C4-2B (cell line): ENCODE measurements at regions not wholly inside any gene's neighbourhood (a gene's known extent, or its start where the extent isn't known, plus 50 kb on each side); places are given as distances from the start of the nearest gene placed in this dataset.
"Not testable (repeated sequence)": the region's sequence is repeated elsewhere in the genome, so short reads cannot be mapped to it uniquely, and the experiment has no call there.

Experiments
- H3K27ac ChIP-seq: fragments of 450-650 bp; 2 replicates; pipeline ENCODE4 v1.5.1; 2017
- ZFX ChIP-seq: fragments of 450-650 bp; IDR thresholded peaks from 2 replicates; pipeline ENCODE4 v1.6.1; 2017
- TF ChIP-seq, protein P1 (sequence below): fragments of 450-650 bp; conservative IDR thresholded peaks from 2 replicates; pipeline ENCODE4 v1.5.1; 2017; ENCODE audit warnings: mild to moderate bottlenecking

DNA sequence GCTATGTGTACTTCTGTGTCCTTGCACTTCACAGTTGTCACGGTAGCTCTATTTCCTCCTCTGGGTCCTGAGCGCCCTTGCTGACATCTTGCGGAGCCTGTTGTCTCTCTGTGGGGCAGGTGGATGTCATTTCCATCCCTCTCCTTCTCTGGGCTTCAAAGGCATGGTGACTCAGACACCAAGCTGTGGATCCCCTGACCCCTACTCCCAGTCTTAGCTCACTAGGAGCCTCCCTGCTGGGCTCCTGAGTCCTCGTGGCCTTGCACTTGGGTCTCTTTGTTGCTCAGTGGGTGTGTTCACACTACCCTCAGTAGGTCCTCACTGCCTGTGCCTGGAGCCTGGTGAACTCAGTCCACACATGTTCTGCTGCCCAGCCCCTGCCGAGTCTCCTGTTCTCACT is 100.3 kb upstream of the PAX2 start:
- H3K27ac ChIP-seq = no peak overlapping the region

DNA sequence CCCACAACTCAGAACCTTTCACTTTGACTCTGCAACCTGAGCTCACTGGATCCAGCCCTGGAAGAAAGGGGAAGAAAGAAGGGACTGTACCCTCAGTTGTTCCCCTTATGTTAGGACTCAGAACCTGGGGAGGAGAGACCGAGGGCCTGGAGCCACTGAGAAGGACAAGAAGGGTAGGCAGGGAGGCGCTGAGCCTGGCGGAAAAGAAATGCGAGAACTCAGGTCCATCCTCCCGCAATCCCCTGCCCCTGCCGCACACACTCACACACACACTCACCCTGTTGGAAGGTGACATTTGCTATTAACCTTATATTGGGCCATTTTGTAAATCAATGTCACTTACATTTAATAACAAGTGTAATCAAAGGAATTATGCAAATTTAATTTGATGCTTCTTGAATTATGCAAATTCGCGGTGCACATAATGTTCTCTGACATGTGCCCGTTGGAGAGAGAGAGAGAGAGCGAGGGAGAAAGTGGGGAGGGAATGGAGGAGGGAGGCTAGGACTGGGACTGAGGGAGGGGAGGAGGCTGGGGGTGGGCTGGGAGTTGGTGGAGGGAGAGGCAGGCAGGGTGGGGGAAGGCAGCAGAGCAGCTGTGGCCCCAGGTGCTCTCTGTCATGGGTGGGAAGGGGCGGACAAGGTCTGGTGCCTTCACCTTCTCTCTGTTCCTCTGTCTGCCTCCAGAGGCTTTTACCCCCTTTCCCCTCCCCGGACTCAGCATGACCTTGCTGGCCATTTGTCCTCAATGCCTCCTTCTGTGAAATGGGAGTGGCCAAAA is 99.6 kb upstream of the PAX2 start:
- TF ChIP-seq, protein P1, sequence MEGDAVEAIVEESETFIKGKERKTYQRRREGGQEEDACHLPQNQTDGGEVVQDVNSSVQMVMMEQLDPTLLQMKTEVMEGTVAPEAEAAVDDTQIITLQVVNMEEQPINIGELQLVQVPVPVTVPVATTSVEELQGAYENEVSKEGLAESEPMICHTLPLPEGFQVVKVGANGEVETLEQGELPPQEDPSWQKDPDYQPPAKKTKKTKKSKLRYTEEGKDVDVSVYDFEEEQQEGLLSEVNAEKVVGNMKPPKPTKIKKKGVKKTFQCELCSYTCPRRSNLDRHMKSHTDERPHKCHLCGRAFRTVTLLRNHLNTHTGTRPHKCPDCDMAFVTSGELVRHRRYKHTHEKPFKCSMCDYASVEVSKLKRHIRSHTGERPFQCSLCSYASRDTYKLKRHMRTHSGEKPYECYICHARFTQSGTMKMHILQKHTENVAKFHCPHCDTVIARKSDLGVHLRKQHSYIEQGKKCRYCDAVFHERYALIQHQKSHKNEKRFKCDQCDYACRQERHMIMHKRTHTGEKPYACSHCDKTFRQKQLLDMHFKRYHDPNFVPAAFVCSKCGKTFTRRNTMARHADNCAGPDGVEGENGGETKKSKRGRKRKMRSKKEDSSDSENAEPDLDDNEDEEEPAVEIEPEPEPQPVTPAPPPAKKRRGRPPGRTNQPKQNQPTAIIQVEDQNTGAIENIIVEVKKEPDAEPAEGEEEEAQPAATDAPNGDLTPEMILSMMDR = no peak
- no peak for TF ChIP-seq ZFX

More for the DNA sequence above, 100.3 kb upstream of the PAX2 start:
- TF ChIP-seq ZFX = no peak
- TF ChIP-seq, protein P1 = no peak

DNA sequence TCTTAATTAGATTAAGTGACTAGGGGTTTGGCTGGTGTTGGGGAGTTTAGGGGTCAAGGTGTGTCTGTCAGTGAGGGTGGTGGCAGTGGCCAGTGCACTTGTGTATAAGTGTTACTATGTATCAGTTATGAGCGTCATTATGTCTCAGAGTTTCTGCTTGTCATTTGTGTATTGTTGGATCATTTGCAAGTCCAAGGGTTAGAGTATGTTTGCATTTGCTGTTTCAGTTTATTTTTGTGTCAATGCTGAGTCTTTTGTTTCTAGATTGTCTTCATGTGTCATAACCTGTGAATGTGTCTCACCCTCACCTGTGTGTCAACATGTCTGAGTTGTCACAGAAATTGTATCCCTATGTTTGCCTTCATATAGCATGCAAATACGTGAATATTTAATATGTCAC is 97.5 kb upstream of the PAX2 start:
- no peak for TF ChIP-seq ZFX
- TF ChIP-seq, protein P1 = no peak
- H3K27ac ChIP-seq = no peak overlapping the region

More for the DNA sequence above, 99.6 kb upstream of the PAX2 start:
- H3K27ac ChIP-seq = no peak overlapping the region

DNA sequence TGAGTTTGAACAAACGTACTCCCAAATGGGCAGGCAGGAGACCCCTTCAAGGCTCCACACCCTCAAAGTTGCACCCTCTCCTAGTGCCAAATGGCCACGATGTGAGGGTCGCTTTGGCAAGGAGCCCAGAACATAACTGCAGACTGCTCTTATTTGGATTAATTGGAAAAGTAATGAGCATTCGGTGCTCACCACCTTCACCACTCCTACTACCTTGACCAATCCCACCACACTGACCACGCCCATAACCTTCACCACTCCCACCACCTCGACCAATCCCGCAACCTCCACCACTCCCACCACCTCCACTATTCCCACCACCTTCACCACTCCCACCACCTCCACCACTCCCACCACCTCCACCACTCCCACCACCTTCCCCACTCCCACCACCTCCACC is 94.7 kb upstream of the PAX2 start:
- no peak overlapping the region for H3K27ac ChIP-seq
- TF ChIP-seq ZFX = no peak
- TF ChIP-seq, protein P1 = no peak

DNA sequence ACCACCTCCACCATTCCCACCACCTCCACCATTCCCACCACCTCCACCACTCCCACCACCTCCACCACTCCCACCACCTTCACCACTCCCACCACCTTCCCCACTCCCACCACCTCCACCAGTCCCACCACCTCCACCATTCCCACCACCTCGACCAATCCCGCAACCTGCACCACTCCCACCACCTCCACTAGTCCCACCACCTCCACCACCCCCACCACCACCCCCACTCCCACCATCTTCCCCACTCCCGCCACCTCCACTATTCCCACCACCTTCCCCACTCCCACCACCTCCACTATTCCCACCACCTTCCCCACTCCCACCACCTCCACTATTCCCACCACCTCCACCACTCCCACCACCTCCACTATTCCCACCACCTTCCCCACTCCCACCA is 94.3 kb upstream of the PAX2 start:
- not testable (repeated sequence) for H3K27ac ChIP-seq

DNA sequence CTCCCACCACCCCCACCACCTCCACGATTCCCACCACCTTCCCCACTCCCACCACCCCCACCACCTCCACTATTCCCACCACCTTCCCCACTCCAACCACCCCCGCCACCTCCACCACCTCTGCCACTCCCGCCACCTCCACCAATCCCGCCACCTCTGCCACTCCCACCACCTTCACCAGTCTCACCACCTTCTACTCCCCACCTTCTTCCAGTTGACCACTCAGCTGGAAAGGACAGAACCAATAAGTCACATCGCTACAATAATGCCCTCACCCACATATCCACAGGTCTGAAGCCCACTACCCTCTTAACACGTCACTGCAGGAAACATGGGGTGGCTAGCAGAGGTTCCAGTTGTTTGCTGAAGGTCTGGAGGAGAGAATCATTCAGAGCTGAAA is 93.5 kb upstream of the PAX2 start:
- TF ChIP-seq ZFX = no peak
- TF ChIP-seq, protein P1 = no peak
- no peak overlapping the region for H3K27ac ChIP-seq

DNA sequence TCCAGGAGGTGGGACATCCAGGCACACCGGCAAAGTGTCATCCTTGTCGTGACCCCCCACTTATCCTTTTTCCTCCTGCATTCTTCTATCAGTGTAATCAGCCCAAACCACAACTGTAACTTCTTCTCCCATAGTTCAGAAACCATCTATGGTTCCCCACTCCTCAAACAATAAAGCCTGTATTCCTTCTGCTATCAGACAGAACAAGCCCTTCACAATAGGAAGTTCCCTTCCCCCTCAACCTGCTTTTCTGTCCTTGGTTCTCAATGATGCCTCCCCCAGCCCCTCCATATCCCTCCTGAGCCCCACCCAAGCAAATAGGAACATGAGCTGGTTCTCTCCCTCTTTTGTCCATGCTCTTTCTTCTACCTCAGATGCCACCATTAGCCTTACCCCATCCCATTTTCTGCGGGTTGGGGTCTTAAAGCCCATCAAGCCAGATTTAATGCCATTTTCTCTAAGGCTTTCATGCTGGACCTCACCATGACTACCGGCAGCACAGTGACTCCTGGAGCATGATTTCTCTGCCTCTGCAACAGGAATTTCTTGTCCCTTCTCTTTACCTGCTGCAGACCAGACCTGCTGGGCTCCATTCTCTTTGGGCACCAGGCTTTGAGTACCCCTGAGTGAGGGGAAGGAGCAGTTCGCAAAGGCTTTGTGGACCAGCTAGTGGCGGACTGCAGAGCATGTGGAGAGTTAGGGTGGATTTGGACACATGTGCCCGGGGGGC is 92.8 kb upstream of the PAX2 start:
- no peak overlapping the region for H3K27ac ChIP-seq
- TF ChIP-seq ZFX = no peak
- TF ChIP-seq, protein P1 = no peak
